Right renal pelvis (tissue), 4 donors: ENCODE measurements at regions not wholly inside any gene's neighbourhood (a gene's known extent, or its start where the extent isn't known, plus 50 kb on each side); places are given as distances from the start of the nearest gene placed in this dataset.
"Not testable (repeated sequence)": the region's sequence is repeated elsewhere in the genome, so short reads cannot be mapped to it uniquely, and the experiment has no call there.

Experiments used
- DNase-seq, 4 donors: peaks; one replicate each; pipeline ENCODE4 v3.0.0-alpha.2; 2013; ENCODE audit warnings: low read depth in 4 of 4, low spot score in 3 of 4, missing footprints in 1 of 4

DNA sequence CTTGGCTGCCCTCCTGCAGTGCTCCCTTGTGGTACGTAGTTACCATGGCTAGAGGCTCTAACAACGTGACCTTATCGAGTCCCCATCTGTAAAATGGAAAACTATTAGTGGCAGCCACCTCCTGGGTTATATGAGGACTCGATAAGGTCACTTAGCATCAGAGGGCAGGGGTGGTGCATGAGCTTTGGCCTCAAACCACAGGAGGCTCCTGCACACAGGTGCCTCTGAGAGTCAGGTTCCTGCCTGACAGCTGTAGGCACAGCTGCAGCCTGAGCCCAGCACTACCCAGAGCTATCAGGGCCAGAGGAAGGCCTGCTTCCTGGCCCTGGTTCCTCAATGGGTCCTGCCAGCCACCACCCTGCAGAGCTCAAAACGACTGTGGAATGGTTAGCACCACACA is 57.2 kb upstream of the SEC14L1 start:
- DNase-seq: no peak

DNA sequence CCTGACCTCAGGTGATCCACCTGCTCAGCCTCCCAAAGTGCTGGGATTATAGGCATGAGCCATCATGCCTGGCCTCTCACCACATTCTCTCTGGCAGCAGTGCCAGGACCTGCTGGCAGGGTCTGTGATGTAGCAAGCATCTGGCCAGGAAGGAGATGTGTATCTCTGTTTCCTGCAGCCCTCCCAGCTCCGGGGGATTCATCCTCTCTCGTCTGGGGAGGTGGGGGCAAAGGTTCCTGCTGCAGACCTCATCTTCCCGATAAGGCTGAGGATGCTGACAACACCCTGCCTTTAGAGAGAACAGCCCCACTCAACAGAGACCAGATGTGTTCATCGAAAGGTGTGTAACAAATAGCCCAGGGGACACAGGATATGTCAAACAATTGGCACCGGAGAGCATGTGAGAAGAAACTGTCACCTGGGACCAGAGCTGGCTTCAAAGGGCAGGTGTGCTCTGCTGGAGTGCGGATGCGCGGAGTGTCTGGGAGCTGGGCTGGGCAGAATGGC is 54.8 kb upstream of the SEC14L1 start:
- no peak for DNase-seq

GRCh38 chr17:77086433-77087010 is 54.2 kb upstream of the SEC14L1 start:
- DNase-seq: peak in 1 of 4 donors; percentile 75

- DNase-seq: no peak
These were observed 52.9 kb upstream of the SEC14L1 start for GRCh38 chr17:77087650-77088454.

DNA sequence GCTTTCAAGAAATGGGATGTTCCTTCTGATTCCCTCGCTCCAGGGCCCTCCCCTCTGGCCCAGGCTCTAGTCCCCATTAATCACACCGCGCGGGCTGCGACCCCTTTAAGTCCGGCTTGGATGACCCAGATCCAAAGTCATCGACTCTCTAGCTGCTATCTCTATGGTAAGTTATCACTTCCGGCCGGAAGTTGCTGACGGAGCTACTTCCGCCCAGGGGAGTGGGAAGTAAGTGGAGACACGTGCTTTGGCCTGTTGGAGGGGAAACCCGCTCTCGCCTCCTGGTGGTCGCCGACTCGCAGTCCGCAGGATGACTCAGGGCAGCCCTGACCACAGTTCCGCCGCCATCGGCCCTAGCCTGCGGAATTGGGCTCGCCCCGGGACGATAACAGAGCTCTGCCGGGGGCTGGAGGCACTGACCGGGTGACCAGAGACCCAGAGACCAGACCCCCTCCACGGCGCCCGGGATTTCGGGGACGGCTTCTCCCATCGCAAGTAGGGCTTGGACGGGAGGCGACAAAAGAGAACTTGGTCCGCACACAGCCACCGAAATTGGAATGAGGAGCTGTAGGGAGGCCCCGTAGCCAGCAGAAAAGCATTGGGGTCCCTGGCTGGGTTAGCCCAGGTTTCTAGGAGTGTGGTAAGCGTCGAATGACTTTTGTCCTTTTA is 52.2 kb upstream of the SEC14L1 start:
- peak; percentile 90 to 95 (median 94) for DNase-seq

DNA sequence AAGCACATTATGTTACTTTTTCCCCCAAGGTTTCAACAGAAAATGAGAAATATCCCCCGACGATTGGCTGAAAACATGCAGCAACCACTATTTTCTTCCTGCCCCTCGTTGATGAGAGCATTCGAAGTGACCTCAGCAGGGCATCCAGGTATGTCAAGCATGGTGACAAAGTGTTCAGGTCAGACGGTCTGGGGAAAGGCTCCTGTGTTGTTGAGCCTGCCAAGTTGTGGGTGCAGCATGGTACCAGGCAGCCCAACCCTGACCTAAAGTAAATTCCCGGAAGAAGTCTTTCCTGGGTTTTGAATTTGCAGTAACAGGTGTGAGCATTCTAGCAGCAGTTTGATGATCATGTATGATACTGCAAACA is 51.7 kb upstream of the SEC14L1 start:
- DNase-seq: no peak

GRCh38 chr17:77089949-77090348 is 50.8 kb upstream of the SEC14L1 start:
- not testable (repeated sequence) for DNase-seq

GRCh38 chr17:77090476-77090875 is 50.3 kb upstream of the SEC14L1 start:
- no peak for DNase-seq
